C4-2B (cell line): ENCODE measurements at regions not wholly inside any gene's neighbourhood (a gene's known extent, or its start where the extent isn't known, plus 50 kb on each side); places are given as distances from the start of the nearest gene placed in this dataset.

ENCODE experiments used
- ZFX ChIP-seq: fragments of 450-650 bp; IDR thresholded peaks from 2 replicates; pipeline ENCODE4 v1.6.1; 2017
- TF ChIP-seq, protein P1 (sequence below): fragments of 450-650 bp; conservative IDR thresholded peaks from 2 replicates; pipeline ENCODE4 v1.5.1; 2017; ENCODE audit warnings: mild to moderate bottlenecking

DNA sequence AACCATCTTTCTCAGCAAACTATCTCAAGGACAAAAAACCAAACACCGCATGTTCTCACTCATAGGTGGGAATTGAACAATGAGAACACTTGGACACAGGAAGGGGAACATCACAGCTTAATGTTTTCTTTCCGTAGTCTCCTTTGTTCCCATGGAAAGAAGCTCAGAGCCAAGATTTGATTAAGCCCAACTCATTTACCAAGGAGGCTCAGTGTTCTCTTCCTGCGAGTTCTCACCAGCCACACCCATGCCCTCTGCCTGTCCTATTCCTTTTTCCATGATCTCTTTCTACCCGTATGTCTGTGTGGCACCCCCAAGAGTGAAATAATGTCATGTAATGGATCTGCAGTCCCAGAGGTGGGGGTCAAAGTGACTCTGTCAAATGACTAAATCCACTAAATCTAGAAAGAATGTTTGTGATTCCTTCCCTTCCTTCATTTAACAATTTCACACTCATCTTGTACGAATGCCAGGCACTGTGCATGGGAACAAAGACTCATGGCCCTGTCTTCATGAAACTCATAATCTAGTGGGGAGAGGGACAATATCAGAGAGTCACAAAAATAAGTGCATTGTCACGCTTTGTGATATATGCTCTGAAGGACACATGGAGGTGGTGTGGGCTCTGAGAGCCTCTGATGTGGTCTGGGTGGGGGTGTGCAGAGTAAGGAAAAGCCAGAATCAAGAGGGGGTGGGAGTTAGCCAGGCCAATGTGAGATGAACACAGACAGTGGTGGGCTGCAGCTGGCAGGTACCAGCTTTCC, 292.1 kb downstream of the CDC5L start:
- TF ChIP-seq, protein P1, sequence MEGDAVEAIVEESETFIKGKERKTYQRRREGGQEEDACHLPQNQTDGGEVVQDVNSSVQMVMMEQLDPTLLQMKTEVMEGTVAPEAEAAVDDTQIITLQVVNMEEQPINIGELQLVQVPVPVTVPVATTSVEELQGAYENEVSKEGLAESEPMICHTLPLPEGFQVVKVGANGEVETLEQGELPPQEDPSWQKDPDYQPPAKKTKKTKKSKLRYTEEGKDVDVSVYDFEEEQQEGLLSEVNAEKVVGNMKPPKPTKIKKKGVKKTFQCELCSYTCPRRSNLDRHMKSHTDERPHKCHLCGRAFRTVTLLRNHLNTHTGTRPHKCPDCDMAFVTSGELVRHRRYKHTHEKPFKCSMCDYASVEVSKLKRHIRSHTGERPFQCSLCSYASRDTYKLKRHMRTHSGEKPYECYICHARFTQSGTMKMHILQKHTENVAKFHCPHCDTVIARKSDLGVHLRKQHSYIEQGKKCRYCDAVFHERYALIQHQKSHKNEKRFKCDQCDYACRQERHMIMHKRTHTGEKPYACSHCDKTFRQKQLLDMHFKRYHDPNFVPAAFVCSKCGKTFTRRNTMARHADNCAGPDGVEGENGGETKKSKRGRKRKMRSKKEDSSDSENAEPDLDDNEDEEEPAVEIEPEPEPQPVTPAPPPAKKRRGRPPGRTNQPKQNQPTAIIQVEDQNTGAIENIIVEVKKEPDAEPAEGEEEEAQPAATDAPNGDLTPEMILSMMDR: no peak
- TF ChIP-seq ZFX: no peak
